Pons (tissue), 1 donor: ENCODE measurements at regions not wholly inside any gene's neighbourhood (a gene's known extent, or its start where the extent isn't known, plus 50 kb on each side); places are given as distances from the start of the nearest gene placed in this dataset.

Experiments
- DNase-seq: peaks from one replicate; pipeline ENCODE4 v3.0.0-alpha.2; 2016; ENCODE audit warnings: low spot score

- peak; percentile 10 for DNase-seq
Measured at GRCh38 chr2:177118636-177119035, 94.0 kb upstream of the HNRNPA3 start.

GRCh38 chr2:177119099-177119498 is 93.5 kb upstream of the HNRNPA3 start:
- no peak for DNase-seq

- DNase-seq: no peak
Measured at GRCh38 chr2:177123048-177123447, 89.5 kb upstream of the HNRNPA3 start.

- DNase-seq: no peak
Measured at GRCh38 chr2:177124371-177124770, 88.2 kb upstream of the HNRNPA3 start.

GRCh38 chr2:177127821-177128220 is 84.8 kb upstream of the HNRNPA3 start:
- DNase-seq: no peak

GRCh38 chr2:177129610-177130009 is 83.0 kb upstream of the HNRNPA3 start:
- DNase-seq: no peak

GRCh38 chr2:177131858-177132257 is 80.7 kb upstream of the HNRNPA3 start:
- no peak for DNase-seq

- DNase-seq: no peak
Measured at GRCh38 chr2:177138823-177139222, 73.8 kb upstream of the HNRNPA3 start.

GRCh38 chr2:177141866-177142265 is 70.7 kb upstream of the HNRNPA3 start:
- no peak for DNase-seq

- DNase-seq: no peak
Measured at GRCh38 chr2:177143444-177143843, 69.2 kb upstream of the HNRNPA3 start.

- DNase-seq: peak; percentile 82
Measured at GRCh38 chr2:177147093-177147694, 65.4 kb upstream of the HNRNPA3 start.

- DNase-seq: peak; percentile 32
Measured at GRCh38 chr2:177147834-177148445, 64.7 kb upstream of the HNRNPA3 start.

- DNase-seq: peak; percentile 79
Measured at GRCh38 chr2:177148477-177149154, 64.0 kb upstream of the HNRNPA3 start.

GRCh38 chr2:177149155-177149503 is 63.5 kb upstream of the HNRNPA3 start:
- no peak for DNase-seq

- no peak for DNase-seq
Measured at GRCh38 chr2:177153805-177154204, 58.8 kb upstream of the HNRNPA3 start.

- DNase-seq: no peak
Measured at GRCh38 chr2:177154809-177155208, 57.8 kb upstream of the HNRNPA3 start.

- no peak for DNase-seq
Measured at GRCh38 chr2:177155631-177156030, 57.0 kb upstream of the HNRNPA3 start.

- DNase-seq: peak; percentile 47
Measured at GRCh38 chr2:177161741-177162460, 50.7 kb upstream of the HNRNPA3 start.
